GM19455 (cell line): ENCODE measurements at regions not wholly inside any gene's neighbourhood (a gene's known extent, or its start where the extent isn't known, plus 50 kb on each side); places are given as distances from the start of the nearest gene placed in this dataset.

Experiments used
- ATAC-seq: cut with Tn5 transposase; IDR thresholded peaks from one replicate; pipeline ENCODE4 v1.9.1; 2021; ENCODE audit not compliant: unreplicated experiment

GRCh38 chr13:53200498-53201453 is 172.2 kb downstream of the OLFM4 start:
- ATAC-seq = no peak

GRCh38 chr13:53201454-53202225 is 173.0 kb downstream of the OLFM4 start:
- ATAC-seq = no peak

GRCh38 chr13:53204598-53204997 is 176.0 kb downstream of the OLFM4 start:
- ATAC-seq = no peak

- ATAC-seq = no peak
Measured at GRCh38 chr13:53206455-53206854, 177.8 kb downstream of the OLFM4 start.

GRCh38 chr13:53207556-53207955 is 178.9 kb downstream of the OLFM4 start:
- ATAC-seq = no peak

- no peak for ATAC-seq
Measured at GRCh38 chr13:53214433-53214832, 185.8 kb downstream of the OLFM4 start.

- no peak for ATAC-seq
Measured at GRCh38 chr13:53215563-53215962, 186.9 kb downstream of the OLFM4 start.

GRCh38 chr13:53216773-53217172 is 188.2 kb downstream of the OLFM4 start:
- no peak for ATAC-seq

GRCh38 chr13:53217194-53217593 is 188.6 kb downstream of the OLFM4 start:
- ATAC-seq = no peak

- no peak for ATAC-seq
Measured at GRCh38 chr13:53220038-53220437, 191.4 kb downstream of the OLFM4 start.

- ATAC-seq = no peak
Measured at GRCh38 chr13:53237696-53238095, 209.1 kb downstream of the OLFM4 start.

- no peak for ATAC-seq
Measured at GRCh38 chr13:53238261-53238660, 209.6 kb downstream of the OLFM4 start.

GRCh38 chr13:53240401-53241025 is 211.9 kb downstream of the OLFM4 start:
- ATAC-seq = no peak

- no peak for ATAC-seq
Measured at GRCh38 chr13:53241891-53242348, 213.3 kb downstream of the OLFM4 start.

- ATAC-seq = no peak
Measured at GRCh38 chr13:53249236-53249635, 220.6 kb downstream of the OLFM4 start.

- peak; percentile 78 for ATAC-seq
Measured at GRCh38 chr13:53250272-53250875, 221.8 kb downstream of the OLFM4 start.

- no peak for ATAC-seq
Measured at GRCh38 chr13:53250977-53251376, 222.4 kb downstream of the OLFM4 start.

- no peak for ATAC-seq
Measured at GRCh38 chr13:53254500-53254899, 225.9 kb downstream of the OLFM4 start.

- no peak for ATAC-seq
Measured at GRCh38 chr13:53255795-53256194, 227.2 kb downstream of the OLFM4 start.

GRCh38 chr13:53260594-53260993 is 232.0 kb downstream of the OLFM4 start:
- no peak for ATAC-seq
